ENCODE measurements at regions not wholly inside any gene's neighbourhood (a gene's known extent, or its start where the extent isn't known, plus 50 kb on each side); places are given as distances from the start of the nearest gene placed in this dataset.

DNA sequence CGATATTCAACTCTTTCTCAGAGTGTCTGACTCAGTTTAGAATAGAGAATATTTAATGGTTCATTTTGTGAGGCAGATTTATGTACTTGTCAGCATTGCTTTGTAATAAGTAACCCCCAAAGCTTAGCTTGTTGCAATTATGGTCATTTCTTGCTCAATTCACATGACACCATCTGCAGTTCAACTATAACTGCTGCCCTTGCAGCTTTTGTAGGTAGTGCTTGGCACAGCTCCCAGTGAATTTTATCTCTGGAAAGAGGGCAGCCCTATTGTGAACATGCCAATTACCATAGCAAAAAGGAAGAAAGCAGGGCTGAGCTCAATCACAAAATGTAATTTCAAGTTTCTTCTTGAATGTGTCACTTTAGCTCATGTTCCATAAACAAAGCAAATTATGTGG, 1587.7 kb upstream of the ACO1 start:
- TF ChIP-seq, protein P1, sequence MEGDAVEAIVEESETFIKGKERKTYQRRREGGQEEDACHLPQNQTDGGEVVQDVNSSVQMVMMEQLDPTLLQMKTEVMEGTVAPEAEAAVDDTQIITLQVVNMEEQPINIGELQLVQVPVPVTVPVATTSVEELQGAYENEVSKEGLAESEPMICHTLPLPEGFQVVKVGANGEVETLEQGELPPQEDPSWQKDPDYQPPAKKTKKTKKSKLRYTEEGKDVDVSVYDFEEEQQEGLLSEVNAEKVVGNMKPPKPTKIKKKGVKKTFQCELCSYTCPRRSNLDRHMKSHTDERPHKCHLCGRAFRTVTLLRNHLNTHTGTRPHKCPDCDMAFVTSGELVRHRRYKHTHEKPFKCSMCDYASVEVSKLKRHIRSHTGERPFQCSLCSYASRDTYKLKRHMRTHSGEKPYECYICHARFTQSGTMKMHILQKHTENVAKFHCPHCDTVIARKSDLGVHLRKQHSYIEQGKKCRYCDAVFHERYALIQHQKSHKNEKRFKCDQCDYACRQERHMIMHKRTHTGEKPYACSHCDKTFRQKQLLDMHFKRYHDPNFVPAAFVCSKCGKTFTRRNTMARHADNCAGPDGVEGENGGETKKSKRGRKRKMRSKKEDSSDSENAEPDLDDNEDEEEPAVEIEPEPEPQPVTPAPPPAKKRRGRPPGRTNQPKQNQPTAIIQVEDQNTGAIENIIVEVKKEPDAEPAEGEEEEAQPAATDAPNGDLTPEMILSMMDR (IDR thresholded peaks at IDR 0.05), result no peak
- no peak for TF ChIP-seq EZH2phosphoT487 (IDR thresholded peaks at IDR 0.05)
- TF ChIP-seq EZH2 (IDR thresholded peaks at IDR 0.05), result no peak

All from neural progenitor cell (in vitro differentiated cells).